SK-N-MC (cell line): ENCODE measurements at regions not wholly inside any gene's neighbourhood (a gene's known extent, or its start where the extent isn't known, plus 50 kb on each side); places are given as distances from the start of the nearest gene placed in this dataset.

Experiments used
- EZH2 ChIP-seq: fragments of 200-600 bp; sonication (generic); IDR thresholded peaks from one replicate; pipeline ENCODE4 v1.6.1; 2017; ENCODE audit warnings: antibody characterized with exemption
- POLR2AphosphoS5 ChIP-seq: IDR thresholded peaks from 2 replicates; pipeline ENCODE4 v1.6.1; 2012; ENCODE audit warnings: mild to moderate bottlenecking, low read depth, low read length, borderline replicate concordance

- TF ChIP-seq POLR2AphosphoS5 (no peak), EZH2 (no peak)
Measured at GRCh38 chr2:19797871-19798270, 103.9 kb downstream of the TTC32 start.
